Fibroblast of villous mesenchyme (primary cell): ENCODE measurements at regions not wholly inside any gene's neighbourhood (a gene's known extent, or its start where the extent isn't known, plus 50 kb on each side); places are given as distances from the start of the nearest gene placed in this dataset.

Experiments used
- DNase-seq: peaks from one replicate; pipeline ENCODE4 v3.0.0-alpha.2; 2010; ENCODE audit warnings: low read depth
- H3K4me3 ChIP-seq: 2 replicates; pipeline ENCODE4 v1.5.1; 2011; ENCODE audit warnings: low read depth, mild to moderate bottlenecking, low read length
- TF ChIP-seq, protein P1 (sequence below): IDR thresholded peaks from 2 replicates; pipeline ENCODE4 v1.5.1; 2012; ENCODE audit warnings: low read depth, mild to moderate bottlenecking, low read length; ENCODE audit not compliant: insufficient read depth

DNA sequence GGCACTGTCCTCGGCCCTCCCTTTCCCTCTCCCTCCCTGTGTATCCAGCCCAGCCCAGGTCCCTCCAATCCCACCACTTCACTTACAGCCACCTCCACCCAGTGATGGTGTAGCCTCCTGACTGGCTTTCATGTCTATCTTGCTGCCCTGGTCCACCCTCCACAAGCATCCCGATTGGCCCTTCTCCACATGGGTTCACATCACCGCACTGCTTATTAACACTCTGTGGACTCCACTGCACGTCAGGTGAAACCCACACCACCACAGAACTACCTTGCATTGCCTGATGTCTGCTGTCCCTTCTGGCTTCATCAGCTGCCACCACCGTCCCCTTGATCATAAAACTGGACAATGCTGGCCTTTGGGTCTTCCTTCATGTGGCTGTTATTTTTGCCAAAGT is 220.4 kb upstream of the ARID1B start:
- TF ChIP-seq, protein P1, sequence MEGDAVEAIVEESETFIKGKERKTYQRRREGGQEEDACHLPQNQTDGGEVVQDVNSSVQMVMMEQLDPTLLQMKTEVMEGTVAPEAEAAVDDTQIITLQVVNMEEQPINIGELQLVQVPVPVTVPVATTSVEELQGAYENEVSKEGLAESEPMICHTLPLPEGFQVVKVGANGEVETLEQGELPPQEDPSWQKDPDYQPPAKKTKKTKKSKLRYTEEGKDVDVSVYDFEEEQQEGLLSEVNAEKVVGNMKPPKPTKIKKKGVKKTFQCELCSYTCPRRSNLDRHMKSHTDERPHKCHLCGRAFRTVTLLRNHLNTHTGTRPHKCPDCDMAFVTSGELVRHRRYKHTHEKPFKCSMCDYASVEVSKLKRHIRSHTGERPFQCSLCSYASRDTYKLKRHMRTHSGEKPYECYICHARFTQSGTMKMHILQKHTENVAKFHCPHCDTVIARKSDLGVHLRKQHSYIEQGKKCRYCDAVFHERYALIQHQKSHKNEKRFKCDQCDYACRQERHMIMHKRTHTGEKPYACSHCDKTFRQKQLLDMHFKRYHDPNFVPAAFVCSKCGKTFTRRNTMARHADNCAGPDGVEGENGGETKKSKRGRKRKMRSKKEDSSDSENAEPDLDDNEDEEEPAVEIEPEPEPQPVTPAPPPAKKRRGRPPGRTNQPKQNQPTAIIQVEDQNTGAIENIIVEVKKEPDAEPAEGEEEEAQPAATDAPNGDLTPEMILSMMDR, result no peak
- no peak for DNase-seq
- H3K4me3 ChIP-seq, result no peak overlapping the region

DNA sequence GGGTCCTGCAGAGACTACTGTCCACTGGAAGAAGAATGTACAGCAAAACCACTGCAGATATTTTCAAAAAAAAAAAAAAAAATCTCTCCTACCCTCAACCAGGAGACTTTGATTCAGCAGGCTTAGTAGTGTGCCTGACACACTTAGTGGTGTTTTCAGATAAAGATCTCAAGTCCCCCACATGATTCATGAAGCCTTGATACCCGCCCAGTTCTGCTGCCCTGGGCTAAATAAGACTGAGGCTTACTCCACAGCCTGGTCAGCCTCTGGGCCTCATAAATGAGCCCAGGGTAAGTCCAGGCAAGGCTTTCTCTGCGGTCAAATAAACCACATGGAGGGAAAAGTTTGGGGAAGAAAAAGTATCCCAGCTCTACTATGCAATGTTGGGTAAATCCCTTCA is 222.1 kb upstream of the ARID1B start:
- TF ChIP-seq, protein P1, result no peak
- DNase-seq, result no peak
- no peak overlapping the region for H3K4me3 ChIP-seq

DNA sequence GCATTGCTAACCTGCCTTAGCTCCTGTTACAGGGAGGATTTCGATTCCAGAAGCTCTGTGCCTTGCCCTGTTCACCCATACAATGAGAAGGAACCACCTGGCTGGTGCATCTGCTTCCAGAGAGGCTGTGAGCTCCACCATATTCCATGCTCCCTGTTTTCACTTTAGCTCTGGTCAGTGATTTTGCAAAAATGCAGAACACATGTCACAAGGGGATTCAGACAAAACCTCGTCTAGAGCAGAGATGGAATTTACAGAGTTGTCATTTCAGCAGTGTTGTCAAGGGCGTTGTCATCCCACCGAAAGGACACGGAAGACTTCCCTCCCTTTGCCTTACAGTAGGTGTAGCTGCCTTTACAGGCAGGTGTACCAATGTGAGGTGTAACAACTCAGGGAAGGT is 223.0 kb upstream of the ARID1B start:
- no peak overlapping the region for H3K4me3 ChIP-seq
- DNase-seq, result no peak
- TF ChIP-seq, protein P1, result no peak

DNA sequence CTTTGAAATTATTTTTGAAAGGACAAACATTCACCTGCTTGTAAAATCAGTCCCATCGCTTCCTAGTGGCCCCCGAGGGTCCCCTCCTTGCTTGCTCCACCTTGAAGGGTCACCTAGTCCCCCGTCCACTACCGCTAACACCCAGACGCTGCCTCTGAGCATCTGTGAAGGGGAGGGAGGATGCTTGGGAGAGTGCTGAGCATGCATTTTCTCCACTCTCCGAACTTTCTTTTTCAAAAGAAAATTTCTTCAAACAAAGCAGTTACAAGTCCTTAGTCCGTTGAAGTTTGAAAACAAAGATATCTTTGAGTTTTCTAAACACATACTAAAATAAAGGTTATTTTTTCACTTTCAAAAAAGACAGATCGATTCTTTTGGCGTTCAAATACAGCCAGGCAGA is 224.3 kb upstream of the ARID1B start:
- DNase-seq, result no peak
- TF ChIP-seq, protein P1, result no peak
- no peak overlapping the region for H3K4me3 ChIP-seq

DNA sequence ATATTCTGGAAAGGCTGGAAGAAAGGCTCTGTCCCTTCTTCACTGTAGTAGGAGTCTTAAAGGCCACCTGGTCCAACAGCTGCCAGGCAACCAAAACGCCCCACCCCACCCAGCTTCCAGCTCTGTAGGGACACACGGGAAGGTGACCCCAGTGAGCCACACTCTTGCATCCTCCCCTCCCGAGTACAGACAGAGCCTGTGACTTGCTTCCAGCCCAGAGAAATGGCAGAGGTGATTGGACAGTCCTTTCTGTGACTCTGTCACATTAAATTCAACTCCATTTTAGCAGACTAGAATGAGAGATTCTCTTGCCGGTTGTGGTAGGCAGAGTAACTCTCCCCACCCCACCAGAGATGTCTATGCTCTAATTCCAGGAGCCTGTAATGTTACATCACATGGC is 226.2 kb upstream of the ARID1B start:
- DNase-seq, result no peak
- no peak overlapping the region for H3K4me3 ChIP-seq
- TF ChIP-seq, protein P1, result no peak

DNA sequence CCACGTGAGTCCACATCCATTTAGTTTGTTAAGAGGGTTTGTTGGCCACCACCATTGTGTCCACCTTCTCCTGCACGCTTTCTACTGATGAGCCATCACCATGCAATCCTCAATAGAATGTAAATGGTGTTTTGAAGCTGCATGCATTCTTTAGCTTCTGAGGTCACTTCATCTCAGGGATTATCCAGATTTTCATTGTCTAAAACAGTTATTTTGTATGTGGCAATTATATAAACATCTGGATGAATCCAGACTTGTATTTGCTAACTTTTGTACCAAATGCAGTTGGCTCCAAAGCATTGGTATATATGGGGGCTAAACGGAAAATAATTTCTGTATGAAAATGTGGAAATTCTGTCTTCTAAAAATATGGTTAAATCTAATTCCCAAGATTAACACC is 231.2 kb upstream of the ARID1B start:
- TF ChIP-seq, protein P1, result no peak
- DNase-seq, result no peak
- no peak overlapping the region for H3K4me3 ChIP-seq

DNA sequence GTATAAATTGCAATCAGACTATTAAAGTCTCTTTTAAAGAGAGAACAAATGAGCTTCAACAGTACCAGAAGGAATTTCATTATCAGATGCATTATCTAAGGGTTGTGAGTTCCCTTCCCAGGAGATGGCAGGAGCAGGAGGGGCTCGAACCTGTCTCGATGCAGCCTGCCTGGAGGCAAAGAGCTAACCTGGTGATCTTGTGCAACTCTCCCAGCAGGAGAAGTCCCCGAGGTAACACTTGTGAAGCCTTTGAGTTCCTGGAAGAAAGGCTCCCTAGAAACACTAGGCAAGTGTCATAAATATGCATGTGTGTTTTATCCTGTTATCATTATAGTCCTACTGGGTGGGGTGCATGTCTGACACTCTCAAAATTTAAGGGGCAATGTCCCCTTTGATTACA is 232.2 kb upstream of the ARID1B start:
- H3K4me3 ChIP-seq, result no peak overlapping the region
- TF ChIP-seq, protein P1, result no peak
- no peak for DNase-seq
